ENCODE measurements at regions not wholly inside any gene's neighbourhood (a gene's known extent, or its start where the extent isn't known, plus 50 kb on each side); places are given as distances from the start of the nearest gene placed in this dataset.
A peak's percentile ranks its signal among the peaks of the same experiment; 100 is the strongest.
"Not testable (repeated sequence)": the region's sequence is repeated elsewhere in the genome, so short reads cannot be mapped to it uniquely, and the experiment has no call there.

DNA sequence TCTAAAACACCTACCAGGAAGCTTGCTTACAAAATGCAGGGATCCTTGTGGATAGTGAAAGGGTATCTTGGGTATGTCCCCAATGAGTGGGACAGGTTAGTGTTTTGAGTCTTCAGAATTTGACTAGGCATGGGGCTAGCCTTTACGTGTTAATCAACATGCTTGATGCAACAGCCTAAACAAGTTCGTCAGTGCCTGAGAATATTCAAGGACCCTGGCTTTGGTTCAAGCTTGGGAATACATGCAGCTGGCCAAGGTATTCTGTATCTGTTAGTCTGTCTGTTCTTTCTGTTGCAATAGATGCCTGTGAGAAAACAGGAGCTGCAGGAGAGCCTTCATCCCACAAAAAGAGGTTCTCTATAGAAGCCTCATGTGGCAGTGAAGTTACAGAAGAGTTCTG lies 149.5 kb downstream of the CCNG2 start:
- DNase-seq (ENCODE audit: low spot score) = no peak

DNA sequence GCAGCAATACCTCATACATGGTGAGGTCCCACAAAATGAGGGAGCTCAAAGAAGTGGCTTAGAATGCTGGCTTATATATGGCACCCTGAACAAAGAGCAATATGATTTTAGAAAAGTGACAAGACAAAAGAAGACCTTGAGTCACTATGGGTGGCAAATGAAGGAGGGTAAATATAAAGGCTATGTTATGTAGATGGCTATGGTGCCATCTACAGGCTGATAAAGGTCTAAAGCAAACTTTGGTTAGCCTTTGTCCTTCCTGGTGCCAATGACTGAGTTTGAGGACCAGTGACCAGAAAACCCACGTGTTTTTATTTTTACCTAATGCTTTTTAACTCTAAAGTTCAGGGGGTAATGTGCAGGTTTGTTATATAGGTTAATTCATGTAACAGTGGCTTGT lies 151.8 kb downstream of the CCNG2 start:
- no peak for DNase-seq (ENCODE audit: low spot score)

DNA sequence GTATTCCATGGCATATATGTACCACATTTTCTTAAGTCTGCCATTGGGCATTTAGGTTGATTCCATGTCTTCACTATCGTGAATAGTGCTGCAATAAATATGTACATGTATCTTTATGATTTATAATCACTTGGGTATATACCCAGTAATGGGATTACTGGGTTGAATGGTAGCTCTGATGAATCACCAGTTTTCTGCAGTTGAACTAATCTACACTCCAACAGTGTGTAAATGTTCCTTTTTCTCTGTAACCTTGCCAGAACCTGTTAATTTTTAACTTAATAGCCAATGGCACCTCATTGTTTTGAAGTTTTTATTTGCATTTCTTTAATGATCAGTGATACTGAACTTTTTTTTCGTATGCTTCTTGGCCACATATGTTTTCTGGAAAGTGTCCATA lies 152.5 kb downstream of the CCNG2 start:
- no peak for DNase-seq (ENCODE audit: low spot score)

GRCh38 chr4:77310931-77311330 lies 153.9 kb downstream of the CCNG2 start:
- no peak for DNase-seq (ENCODE audit: low spot score)

- DNase-seq (ENCODE audit: low spot score) = no peak
Observed at GRCh38 chr4:77314697-77315096, 157.7 kb downstream of the CCNG2 start.

GRCh38 chr4:77327151-77327550 lies 170.1 kb downstream of the CCNG2 start:
- DNase-seq (ENCODE audit: low spot score) = no peak

GRCh38 chr4:77332696-77333270 lies 175.8 kb downstream of the CCNG2 start:
- DNase-seq (ENCODE audit: low spot score) = no peak

GRCh38 chr4:77336411-77337142 lies 179.6 kb downstream of the CCNG2 start:
- no peak for DNase-seq (ENCODE audit: low spot score)

GRCh38 chr4:77342170-77342810 lies 185.3 kb downstream of the CCNG2 start:
- no peak for DNase-seq (ENCODE audit: low spot score)

- DNase-seq (ENCODE audit: low spot score) = no peak
Observed at GRCh38 chr4:77344001-77344400, 187.0 kb downstream of the CCNG2 start.

DNA sequence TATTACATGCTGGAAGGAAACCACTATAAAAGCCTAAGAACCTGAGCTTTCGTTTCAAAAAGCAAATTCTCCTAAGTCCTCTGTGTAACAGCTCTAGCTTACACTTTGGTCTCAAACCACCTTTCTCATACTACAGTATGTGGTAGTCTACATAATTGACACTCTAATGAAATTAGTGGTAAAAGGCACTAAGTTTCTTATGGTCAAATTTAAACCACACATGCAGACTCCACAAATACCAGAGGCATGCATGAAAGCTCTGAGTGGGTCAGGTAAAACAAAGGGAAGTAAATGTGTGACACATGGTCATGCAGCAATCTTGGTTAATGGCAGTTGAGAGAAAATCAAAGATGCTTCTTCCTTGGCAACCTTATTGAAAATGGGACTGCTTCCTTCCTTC lies 187.8 kb downstream of the CCNG2 start:
- no peak for DNase-seq (ENCODE audit: low spot score)

- DNase-seq (ENCODE audit: low spot score) = no peak
Observed at GRCh38 chr4:77347351-77347966, 190.5 kb downstream of the CCNG2 start.

DNA sequence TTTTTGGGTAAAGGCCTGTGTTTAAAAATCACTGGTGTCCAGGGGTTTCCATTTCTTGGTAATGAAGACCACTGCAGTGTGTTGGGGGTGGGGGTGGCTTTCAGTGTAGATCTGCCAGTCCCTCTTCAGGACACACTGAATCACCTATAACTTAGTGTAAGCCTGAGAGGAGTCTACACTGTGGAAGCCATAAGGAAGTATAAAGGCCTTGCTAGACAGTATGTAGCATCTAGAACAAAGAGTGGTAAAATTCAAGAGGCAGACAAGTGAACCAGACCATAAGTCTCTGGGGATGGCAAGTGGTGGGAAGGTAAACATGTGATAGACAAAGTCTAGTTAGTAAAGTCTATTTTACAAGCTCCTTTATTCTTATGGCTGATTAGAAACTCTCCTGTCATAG lies 191.8 kb downstream of the CCNG2 start:
- no peak for DNase-seq (ENCODE audit: low spot score)

DNA sequence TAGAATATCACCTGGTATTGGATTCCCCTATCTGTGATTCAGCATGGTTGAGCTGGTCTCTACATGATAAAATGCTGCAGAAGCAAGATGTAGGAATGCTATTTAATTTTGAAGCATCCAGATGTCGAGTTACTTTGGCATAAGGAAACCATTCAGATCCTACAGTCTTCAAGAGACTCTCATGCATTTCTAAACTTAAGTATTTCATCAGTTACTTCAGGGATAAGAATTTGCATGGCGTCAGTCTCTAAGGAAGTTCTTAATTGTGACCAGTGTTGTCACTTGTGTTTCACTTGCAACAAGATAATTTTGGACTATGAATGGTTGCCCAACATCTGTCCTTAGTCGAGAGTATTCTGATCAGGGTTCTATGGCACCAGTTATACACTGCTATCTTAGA lies 192.4 kb downstream of the CCNG2 start:
- no peak for DNase-seq (ENCODE audit: low spot score)

- no peak for DNase-seq (ENCODE audit: low spot score)
Observed at GRCh38 chr4:77349796-77350195, 192.8 kb downstream of the CCNG2 start.

DNA sequence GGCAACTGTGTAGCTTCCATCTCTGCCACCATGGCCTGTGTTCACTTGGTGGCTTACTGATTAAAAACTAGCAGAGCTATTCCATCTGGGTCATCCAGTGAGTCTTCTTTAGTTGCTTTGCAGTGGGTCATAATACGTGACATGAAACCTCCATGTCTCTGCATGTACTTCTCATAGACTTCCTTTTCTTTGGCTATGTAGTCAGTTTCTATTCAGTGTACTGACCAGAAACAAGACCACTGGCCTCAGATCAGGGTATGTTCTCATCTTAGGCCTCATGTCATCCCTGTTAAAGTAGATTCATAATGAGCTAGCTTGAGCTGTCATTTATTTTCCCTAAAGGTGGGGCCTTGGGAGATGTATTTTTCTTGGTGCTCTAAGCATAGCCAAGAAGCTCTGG lies 195.2 kb downstream of the CCNG2 start:
- DNase-seq (ENCODE audit: low spot score) = no peak

- DNase-seq (ENCODE audit: low spot score) = not testable (repeated sequence)
Observed at GRCh38 chr4:77353724-77354315, 196.8 kb downstream of the CCNG2 start.

- no peak for DNase-seq (ENCODE audit: low spot score)
Observed at GRCh38 chr4:77354550-77354949, 197.5 kb downstream of the CCNG2 start.

- no peak for DNase-seq (ENCODE audit: low spot score)
Observed at GRCh38 chr4:77355731-77356130, 198.7 kb downstream of the CCNG2 start.

GRCh38 chr4:77358315-77358928 lies 201.4 kb downstream of the CCNG2 start:
- peak; percentile 7 for DNase-seq (ENCODE audit: low spot score)

- no peak for DNase-seq (ENCODE audit: low spot score)
Observed at GRCh38 chr4:77360451-77360850, 203.4 kb downstream of the CCNG2 start.

DNA sequence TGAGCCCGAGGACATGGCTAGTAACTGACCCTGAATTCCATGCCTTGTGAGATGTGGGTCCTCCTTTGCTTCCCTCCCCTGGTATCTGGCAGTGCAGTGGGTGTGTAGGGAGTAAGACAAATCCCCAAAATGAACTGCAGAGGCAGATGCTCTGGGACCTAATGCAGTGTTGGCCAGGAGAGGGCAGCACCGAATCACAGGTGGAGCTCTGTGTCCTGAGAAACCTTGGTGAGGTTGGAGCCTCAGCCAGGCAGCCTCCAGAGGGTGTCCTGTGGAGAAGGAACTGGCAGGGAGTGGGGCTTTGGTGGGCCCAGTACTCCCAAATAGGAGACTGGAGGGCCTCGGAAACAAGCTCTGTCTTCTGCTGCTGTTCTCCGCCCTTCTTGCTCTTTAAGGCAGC lies 209.9 kb downstream of the CCNG2 start:
- DNase-seq (ENCODE audit: low spot score) = not testable (repeated sequence)
